ELF-1 (cell line): ENCODE measurements at regions not wholly inside any gene's neighbourhood (a gene's known extent, or its start where the extent isn't known, plus 50 kb on each side); places are given as distances from the start of the nearest gene placed in this dataset.
"Not testable (repeated sequence)": the region's sequence is repeated elsewhere in the genome, so short reads cannot be mapped to it uniquely, and the experiment has no call there.

Source experiments
- DNase-seq: peaks from one replicate; pipeline ENCODE4 v3.0.0-alpha.2; 2016; ENCODE audit warnings: low read depth, low spot score

DNA sequence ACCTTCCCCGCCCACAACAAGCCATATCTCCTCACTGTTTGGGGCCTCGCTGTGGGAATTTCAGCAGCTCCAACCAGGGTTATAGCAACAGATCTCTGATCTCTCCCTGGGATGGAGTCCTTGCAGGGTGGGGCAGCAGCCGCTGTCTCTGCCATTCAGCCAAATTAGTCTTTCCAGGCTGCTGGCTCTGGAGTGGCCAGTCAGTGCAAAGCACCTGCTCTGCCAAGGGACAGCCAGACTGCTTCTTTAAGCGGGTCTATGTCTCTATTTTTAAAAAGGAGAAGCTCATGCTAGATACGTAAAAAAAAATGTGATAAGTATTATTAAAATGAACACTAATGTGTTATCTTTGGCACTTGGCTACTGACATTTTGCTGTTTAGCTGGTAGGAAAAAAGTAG is 380.2 kb downstream of the CDH10 start:
- no peak for DNase-seq

DNA sequence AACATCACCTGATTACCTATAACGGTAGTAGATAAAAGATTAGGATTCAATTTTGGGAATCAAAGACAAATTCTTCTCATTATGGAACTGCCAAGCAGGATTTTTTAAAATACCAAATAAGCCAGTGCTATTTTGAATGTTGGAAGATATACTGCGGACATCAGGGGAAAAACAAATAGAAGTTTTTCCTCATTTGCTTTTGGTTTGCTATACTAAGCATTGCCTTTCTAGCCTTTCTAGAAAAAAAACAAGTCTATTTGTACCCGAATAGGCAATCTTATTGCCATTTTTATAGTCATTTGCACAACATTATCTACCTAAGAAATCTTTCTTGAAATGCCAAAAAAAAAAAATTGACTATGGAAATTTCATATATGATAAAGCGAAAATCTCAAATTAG is 379.5 kb downstream of the CDH10 start:
- DNase-seq, result no peak

DNA sequence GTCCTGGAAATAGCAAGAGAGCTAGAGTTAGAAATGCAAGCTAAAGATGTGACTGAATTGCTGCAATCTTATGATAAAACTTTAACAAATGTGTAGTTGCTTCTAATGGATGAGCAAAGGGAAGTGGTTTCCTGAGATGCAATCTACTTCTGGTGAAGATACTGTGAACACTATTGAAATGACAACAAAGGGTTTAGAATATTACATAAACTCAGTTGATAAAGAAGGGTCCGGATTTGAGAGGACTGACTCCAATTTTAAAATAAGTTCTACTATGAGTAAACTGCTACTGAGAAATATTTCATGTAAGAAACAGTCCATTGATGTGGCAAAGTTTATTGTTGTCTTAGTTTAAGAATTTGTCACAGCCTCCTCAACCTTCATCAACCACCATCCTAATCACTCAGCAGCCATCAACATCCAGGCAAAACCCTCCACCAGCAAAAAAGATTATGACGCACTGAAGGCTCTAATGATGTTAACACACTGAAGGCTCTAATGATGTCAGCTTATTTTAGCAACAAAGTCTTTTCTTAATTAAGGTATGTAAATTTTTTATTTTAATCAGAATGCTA is 376.2 kb downstream of the CDH10 start:
- no peak for DNase-seq

DNA sequence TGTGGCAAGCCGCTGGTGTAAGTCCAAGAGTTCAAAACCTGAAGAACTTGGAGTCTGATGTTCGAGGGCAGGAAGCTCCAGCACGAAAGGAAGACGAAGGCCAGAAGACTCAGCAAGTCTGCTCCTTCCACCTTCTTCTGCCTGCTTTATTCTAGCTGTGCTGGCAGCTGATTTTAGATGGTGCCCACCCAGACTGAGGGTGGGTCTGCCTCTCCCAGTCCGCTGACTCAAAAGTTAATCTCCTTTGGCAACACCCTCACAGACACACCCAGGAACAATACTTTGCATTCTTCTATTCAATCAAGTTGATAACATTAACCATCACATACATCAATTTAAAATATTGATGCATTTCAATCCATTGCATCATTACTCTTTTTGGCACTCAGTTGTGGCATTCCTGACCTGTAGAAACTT is 373.1 kb downstream of the CDH10 start:
- DNase-seq, result not testable (repeated sequence)

DNA sequence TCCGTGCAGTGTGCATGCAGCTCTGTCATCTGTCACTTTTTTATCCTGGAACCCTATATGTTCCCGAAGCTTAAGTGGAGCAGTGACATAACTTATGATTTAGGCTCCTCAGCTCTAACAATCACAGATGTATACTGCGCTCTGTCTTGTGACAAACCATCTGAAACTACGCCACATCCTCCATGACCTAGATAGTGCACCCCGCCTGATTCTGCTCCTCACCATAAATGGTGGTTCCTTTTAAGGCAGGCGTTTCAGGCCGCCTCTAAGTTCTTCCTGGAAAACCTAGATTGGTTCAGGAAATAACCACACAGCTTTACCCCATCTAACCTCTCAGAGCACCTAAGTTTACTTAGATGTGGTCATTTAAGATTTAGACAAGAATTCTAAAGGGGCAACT is 372.0 kb downstream of the CDH10 start:
- no peak for DNase-seq

DNA sequence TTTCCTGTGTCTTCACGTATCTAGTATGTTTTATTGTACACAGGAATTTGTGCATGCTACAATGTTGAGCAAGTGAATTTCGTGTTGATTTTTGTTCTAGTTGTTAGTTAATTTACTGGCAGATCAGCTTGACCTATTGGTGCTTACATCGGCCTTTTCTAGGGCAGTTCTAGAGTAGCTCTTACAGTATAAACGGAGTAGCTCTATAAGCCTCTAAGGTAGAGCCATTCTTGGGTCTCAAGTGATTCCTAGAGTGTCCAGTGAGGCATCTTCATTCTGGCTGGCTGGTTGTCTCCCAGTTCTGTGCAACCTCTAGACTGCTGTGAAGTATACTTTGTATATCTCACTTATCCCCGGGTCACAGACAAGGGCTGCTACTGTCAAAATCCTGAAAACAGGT is 364.6 kb downstream of the CDH10 start:
- no peak for DNase-seq

DNA sequence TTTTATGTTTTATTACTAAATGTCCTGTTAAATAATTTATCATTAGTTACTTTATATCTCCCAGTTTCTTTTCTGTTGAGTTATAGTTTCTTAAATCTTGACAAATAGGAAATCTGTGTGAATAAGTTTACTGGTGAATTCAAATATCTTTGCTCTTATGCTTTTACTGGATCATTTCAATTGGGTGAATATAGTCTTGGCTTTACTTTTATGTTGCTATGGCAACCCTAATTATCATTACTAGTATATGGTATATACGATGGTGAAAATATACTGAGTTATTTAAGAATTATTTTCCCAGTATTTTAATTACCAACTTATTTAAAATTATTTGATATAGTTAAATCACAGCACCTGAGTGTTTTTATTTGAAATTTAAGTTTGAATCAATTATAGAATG is 363.0 kb downstream of the CDH10 start:
- DNase-seq, result no peak

DNA sequence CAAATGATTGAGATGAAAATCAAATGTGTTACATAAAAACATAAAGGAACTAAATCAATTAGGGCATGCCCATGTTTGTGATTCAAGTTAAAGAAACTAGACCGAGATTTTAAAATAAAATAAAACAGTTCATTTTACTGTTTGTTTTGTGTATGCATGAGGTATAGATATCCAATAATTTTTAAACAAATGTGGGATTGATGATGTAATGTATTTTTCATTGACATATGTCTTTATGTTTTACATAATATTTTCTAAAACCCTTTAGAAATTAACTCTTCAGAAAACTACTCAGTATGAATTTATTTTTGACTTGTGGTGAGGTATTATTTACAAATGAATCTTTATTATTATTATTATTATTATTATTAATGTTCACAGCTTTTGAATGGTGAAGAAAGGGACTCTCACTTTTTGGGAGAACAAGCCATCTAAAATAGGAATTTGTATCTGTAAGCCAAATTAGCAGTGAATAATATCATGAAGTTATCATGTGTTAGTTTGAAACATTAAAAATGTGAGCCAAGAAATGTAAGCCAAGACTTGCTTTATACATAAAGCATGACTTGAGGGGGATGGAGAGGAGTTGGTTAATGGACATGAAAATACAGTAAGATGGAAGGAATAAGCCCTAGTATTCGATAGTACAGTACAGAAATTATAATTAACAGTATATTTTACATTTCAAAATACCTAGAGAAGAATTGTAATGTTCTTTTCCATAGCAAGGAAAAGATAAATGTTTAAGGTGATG is 355.0 kb downstream of the CDH10 start:
- DNase-seq, result no peak

DNA sequence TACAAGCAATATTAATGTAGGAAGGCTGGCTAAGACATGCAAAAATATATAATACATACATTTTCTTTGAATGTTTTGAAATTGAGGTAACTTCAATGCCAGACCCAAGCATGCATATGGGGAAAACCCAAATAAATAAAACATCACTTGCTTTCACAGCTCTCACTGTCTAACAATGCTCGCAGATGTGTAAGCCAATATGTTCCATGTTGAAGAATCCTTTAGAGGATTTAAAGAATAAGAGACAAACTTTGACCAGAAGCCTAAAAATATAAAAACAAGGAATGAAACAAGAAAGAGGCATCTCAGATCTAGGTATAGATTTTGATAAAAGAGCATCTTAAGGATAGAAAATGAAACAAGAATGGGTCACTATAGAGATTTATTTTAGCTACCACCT is 354.2 kb downstream of the CDH10 start:
- no peak for DNase-seq

DNA sequence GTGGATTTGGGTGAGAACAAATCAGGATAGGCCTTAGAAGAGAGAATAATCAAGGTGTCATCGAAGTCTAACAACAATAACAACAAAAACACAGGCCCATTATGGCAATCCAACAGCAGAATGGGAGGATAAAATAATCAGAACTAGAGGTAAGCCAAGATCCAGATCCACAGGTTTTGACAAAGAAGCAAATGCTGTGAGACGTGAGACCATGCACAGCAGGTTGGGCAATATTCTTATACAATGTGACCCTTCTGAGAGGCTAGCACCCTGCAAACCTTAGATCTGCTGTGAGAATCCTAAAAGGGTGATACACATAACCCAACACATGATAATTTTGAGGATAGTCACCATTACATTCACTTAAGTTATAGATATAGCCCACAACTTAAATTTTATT is 352.9 kb downstream of the CDH10 start:
- DNase-seq, result no peak

DNA sequence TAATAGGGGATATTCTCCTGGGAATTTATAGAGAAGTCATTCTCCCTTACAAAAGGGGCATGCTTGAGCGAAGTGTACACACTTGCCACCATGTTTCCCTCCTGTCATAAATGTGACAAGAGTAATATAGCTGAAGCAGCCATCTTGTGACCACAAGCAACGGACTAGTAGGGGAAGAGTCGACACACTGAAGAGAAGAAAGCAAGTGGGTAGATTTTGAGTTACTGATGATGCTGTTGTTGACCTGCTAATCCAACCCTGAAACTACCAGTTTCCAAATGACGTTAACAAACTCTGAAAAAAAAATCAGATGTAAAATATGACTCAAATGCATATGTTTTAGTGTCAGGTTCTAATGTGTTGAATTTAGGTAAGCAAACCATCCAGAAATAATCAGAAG is 350.4 kb downstream of the CDH10 start:
- DNase-seq, result no peak

DNA sequence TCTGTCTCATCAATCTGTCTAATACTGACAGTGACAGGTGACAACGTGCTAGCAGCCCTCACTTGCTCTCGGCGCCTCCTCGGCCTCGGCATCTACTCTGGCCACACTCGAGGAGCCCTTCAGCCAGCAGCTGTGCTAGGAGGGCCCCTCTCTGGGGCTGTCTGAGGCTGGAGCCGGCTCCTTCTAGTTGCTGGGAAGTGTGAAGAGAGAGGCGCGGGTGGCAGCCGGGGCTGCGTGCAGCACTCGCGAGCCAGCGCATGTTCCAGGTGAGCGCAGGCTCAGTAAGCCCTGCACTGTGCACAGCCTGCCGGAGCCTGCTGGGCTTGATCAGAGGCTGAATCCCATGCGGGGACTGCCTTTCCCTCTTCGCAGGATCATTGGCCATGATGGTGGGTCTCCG is 330.7 kb downstream of the CDH10 start:
- DNase-seq, result no peak

DNA sequence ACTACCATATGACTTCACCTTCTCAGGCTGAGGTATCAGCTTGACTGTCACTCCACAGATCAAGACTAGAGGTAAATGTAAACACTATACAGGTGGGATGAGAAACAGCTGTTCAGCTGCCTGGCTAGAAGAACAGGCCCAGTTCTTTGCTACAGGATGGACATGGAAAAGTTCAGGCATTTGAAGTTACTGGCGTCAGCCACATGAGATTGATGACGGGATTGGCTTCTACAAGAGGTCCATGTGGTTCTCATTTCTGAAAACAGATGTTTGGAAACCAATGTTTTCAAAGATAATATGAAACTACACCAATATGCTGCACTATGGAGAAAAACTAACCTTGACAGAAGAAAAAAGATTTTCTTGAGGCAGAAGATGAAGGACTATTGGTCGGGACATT is 324.1 kb downstream of the CDH10 start:
- no peak for DNase-seq

DNA sequence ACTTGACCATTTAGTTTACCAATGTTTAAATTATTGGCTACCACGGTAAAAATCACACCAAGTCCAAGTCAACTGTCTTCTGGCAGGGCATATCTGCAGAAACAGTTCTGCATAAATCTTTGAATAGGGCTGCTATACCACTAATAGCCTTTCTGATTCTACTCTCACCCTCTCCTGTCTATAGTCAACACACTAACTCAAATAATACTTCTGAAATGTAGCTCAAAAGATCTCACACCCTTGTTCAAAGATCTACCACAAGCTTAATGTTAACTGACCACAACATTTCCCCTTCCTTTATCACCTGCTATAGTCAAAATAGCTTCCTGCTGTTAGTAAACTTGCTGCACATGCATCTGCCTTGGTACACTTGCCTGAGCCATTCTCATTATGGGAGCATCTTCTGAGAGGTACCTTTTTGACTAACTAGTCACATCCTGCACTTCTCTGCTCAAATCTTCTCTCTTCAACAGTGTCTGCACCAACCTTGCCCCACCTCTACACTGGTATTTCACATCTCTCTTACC is 319.4 kb downstream of the CDH10 start:
- no peak for DNase-seq

DNA sequence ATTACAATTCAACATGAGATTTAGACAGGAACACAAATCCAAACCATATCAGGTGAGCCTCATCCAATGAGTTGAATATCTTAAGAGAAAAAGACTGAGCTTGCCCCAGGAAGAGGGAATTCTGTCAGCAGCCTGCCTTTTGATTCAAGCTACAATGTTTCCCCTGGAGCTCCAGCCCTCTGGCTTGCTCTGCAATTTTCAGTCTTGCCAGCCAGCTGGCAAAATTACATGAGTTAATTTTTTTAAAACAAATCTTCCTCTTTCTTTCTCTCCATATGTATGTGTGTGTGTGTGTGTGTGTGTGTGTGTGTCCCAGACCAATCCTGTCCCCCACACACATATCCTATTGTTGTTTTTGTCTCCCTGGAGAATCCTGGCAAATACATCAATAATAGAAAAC is 313.2 kb downstream of the CDH10 start:
- DNase-seq, result no peak

DNA sequence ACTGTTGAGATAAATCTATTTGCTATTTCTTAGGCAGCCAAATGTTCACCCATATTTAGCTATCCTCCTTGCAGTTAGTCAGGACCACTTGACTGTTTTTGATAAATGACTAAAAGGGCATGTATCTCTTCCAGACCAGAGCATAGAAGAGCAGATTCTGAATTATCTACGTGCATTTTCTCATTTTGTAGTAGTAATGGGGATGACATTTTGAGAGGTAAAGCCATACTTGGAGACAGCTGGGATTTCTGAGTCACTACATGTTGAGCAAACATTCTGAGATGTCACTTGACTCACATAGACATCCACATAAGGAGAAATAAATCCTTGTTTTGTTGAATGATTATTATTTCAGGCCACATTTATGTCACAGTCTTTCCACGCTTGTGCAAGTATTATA is 297.6 kb downstream of the CDH10 start:
- DNase-seq, result no peak

DNA sequence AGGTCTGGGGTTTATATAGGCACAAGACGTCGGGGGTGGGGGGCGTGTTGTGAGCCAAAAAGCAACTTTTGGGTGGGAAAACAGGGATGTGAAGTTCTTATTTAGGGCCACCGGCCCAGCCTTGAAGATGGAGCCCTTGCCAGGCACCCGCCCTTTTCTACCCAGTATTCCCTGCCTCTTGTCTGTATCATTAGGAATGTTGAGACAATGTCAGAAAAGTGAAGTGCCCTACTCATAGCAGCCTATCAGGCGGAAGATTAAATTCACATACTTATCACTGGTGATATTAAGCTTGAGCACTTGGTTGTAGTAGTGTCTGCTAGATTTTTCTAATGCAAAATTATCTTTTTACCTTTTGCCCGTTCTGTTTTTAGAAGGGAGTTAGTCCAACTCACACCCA is 293.5 kb downstream of the CDH10 start:
- no peak for DNase-seq

DNA sequence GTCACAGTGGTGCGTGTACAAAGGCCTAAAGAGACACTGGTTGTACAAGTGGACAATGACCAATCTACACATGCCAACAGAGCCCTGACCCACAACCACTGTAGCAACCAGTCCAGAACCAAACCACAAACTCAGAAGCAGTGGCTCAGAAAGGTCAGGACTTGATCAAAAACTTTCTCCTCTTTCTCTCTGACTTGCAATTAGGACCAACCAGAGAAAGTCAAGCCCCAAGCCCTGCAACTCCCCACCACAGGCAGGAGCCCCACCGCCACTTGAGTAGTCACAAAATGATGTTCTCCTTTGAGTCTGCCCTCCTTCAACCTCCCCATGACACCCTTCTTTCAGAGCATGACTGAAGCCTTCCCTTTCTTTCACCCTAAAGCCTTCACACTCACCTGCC is 291.8 kb downstream of the CDH10 start:
- DNase-seq, result no peak

DNA sequence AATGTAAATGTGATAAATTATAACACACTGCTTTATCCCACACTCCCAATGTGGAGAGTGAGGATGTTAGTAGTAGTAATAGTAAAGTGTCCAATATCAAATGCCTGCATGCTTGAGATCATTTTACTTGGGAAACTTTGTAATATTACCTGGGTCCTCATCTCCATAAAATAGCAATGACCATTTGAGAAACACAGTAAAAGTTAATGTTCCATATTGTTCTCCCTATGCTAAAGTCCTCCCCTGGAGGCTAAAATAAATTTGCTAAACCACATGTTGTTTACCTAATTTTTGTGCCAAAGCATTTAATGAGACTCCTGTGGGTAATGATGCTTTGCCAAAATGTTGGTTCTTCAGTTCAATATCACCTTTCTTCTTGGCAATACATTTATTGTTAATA is 291.2 kb downstream of the CDH10 start:
- no peak for DNase-seq

DNA sequence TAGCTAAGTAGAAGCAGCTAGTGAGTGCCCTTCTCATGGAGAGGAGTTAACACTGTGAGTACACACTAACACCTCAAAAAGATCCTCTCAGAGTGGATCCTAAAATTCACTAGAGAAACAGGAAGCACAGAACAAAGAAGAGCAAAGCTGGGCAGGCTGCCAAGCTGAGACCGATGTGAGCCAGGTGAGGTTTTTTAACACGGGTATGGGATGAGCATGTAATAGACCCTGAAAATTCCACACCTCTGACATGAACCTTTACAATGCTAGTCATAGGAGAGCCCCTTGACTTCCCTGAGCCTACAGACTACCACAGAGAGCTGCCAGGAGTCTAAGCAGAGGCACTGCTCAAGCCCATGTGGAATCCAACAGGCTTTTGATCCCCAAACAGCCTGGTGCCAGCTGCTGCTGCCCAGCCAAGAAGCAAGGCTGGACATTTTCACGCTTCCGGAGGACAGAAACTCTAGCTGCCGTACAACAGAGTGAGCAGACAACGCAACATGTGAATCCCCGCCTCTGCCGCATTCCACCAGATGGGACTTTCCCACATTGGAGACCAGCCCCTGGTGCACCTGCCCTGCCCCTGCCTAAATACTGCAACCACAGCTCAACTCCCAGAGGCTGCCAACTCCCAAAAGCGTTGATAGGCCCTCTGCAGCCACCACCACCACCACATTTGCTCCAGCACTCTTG is 280.8 kb downstream of the CDH10 start:
- no peak for DNase-seq

DNA sequence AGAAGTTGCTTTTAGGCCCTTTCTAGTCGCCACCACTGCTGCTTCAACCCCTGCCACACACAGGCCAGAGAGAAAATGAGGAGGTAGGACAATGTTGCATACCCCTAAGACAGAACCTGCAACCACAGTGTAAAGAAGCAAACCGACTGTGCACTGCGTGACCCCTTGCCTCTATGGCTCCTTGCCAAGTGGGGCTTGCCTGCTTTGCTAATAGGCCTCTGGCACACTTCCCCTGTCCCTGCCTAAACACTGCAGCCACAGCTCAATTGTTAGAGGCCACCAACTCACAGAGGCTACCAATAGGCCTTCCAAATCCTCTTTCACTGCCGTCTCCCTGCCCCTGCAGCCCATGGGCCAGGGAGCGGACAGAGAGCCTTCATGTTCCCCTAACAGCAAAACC is 280.1 kb downstream of the CDH10 start:
- no peak for DNase-seq

DNA sequence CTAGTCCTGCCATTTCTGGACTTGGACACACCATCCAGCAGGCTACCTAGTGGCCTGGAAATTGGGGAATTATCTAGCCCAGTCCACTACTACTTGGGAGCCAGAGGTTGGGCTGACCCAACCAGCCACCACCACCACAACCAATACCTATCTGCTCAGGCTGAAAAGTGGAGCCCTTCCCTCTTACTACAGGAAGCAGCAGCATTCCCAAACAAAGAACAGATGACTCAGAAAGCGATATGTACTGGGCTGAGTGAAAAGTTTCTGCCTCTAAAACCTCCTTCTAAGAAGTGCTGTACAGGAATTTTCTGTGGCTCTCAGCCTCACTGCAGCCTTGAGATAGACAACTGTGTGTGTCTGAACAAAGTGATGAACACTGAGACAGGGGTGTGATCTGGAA is 279.4 kb downstream of the CDH10 start:
- peak; percentile 8 for DNase-seq

DNA sequence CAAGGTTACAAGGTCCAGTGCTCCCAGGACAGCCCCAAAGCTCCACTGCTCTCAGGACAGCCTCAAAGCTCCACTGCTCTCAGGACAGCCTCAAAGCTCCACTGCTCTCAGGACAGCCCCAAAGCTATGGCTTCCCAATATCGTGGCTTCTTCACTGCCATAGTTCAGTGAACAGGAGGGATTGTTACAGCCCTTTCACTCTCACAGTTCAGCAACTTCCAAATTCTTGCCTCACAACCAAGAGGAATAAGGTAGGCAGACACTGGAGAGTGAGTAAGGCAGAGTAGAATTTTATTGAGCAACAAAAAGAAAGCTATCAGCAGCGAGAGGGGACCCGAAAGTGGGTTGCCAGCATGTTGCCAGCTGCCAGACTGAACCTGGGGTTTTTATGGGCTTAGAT is 277.6 kb downstream of the CDH10 start:
- DNase-seq, result no peak
